ENCODE measurements at regions not wholly inside any gene's neighbourhood (a gene's known extent, or its start where the extent isn't known, plus 50 kb on each side); places are given as distances from the start of the nearest gene placed in this dataset.
"Not testable (repeated sequence)": the region's sequence is repeated elsewhere in the genome, so short reads cannot be mapped to it uniquely, and the experiment has no call there.

DNA sequence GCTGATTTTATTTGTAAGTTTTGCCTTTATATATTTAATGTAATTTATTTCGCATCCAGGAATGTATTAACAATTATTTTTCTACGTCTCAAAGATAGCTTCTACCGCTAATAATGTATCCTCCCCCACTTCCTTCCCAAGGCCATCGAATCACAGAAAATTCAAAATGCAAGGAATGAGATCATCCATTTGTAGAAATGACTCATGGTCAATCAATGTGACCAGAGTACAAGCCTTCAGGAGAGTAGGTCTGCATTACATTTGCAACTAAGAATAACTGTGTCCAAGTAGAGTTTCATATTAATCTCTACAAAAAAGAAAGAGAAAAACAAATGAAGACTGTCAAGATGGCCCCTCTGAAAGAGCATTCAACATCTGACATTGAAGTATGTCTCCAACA is 205.9 kb upstream of the PHF14 start:
- H3K4me1 ChIP-seq: no peaks in the 10 kb centered on the region
- H3K4me3 ChIP-seq: no peak overlapping the region
- intact Hi-C loops (cut with DNase I; ENCODE audit: low total_unique reads): no loop called here
- no peak for TF ChIP-seq POLR2A (IDR thresholded peaks at IDR 0.05)
- no peak for TF ChIP-seq POLR2AphosphoS5 (IDR thresholded peaks at IDR 0.05)
- TF ChIP-seq, protein P1, sequence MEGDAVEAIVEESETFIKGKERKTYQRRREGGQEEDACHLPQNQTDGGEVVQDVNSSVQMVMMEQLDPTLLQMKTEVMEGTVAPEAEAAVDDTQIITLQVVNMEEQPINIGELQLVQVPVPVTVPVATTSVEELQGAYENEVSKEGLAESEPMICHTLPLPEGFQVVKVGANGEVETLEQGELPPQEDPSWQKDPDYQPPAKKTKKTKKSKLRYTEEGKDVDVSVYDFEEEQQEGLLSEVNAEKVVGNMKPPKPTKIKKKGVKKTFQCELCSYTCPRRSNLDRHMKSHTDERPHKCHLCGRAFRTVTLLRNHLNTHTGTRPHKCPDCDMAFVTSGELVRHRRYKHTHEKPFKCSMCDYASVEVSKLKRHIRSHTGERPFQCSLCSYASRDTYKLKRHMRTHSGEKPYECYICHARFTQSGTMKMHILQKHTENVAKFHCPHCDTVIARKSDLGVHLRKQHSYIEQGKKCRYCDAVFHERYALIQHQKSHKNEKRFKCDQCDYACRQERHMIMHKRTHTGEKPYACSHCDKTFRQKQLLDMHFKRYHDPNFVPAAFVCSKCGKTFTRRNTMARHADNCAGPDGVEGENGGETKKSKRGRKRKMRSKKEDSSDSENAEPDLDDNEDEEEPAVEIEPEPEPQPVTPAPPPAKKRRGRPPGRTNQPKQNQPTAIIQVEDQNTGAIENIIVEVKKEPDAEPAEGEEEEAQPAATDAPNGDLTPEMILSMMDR (IDR thresholded peaks at IDR 0.05): no peak
- H3K36me3 ChIP-seq: no peaks in the 10 kb centered on the region
- no peaks in the 10 kb centered on the region for H3K27me3 ChIP-seq
- no peak overlapping the region for H3K27ac ChIP-seq
- no peak for DNase-seq (ENCODE audit: low spot score in 2 of 2)
- H3K9me3 ChIP-seq: no peaks in the 10 kb centered on the region

DNA sequence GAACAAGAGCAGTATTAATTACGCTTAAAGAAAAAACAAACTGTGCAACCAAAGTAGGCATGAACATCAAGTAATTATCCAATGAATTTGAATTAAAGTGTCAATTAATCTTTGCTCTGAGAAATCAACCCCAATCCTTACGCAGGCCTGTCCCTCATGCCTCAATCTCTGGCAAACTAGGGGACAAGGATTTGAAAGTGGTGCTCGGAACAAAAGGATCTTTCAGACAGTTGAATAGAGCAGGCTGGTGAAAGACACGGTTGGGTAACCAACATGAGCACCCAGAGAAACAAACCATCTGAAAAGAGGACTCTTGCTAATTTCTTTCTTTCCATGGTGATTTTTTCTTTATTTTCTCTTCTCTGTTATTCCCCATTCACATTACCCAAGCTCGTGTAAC is 203.5 kb upstream of the PHF14 start:
- no peak for DNase-seq (ENCODE audit: low spot score in 2 of 2)
- Histone ChIP-seq H3K4me3 (no peak overlapping the region), H3K9me3 (no peaks in the 10 kb centered on the region), H3K4me1 (no peaks in the 10 kb centered on the region), H3K27me3 (no peaks in the 10 kb centered on the region), H3K27ac (no peak overlapping the region), H3K36me3 (no peaks in the 10 kb centered on the region)
- intact Hi-C loops (cut with DNase I; ENCODE audit: low total_unique reads): no loop called here
- TF ChIP-seq, protein P1 (IDR thresholded peaks at IDR 0.05): no peak
- no peak for TF ChIP-seq POLR2A (IDR thresholded peaks at IDR 0.05)
- TF ChIP-seq POLR2AphosphoS5 (IDR thresholded peaks at IDR 0.05): no peak

- Histone ChIP-seq H3K27ac (no peak overlapping the region), H3K4me3 (no peak overlapping the region), H3K4me1 (no peaks in the 10 kb centered on the region), H3K36me3 (no peaks in the 10 kb centered on the region), H3K27me3 (no peaks in the 10 kb centered on the region), H3K9me3 (no peaks in the 10 kb centered on the region)
- no peak for DNase-seq (ENCODE audit: low spot score in 2 of 2)
- TF ChIP-seq POLR2AphosphoS5 (IDR thresholded peaks at IDR 0.05): no peak
- TF ChIP-seq, protein P1 (IDR thresholded peaks at IDR 0.05): no peak
- no peak for TF ChIP-seq POLR2A (IDR thresholded peaks at IDR 0.05)
- intact Hi-C loops (cut with DNase I; ENCODE audit: low total_unique reads): no loop called here
These were observed 200.2 kb upstream of the PHF14 start for GRCh38 chr7:10773430-10773829.

- Histone ChIP-seq H3K4me3 (no peak overlapping the region), H3K9me3 (peaks cover 0 to 10% of the 10 kb centered on the region in 2 donors), H3K36me3 (no peaks in the 10 kb centered on the region), H3K4me1 (no peaks in the 10 kb centered on the region), H3K27me3 (no peaks in the 10 kb centered on the region), H3K27ac (no peak overlapping the region)
- TF ChIP-seq POLR2AphosphoS5 (IDR thresholded peaks at IDR 0.05): no peak
- TF ChIP-seq, protein P1 (IDR thresholded peaks at IDR 0.05): no peak
- no peak for TF ChIP-seq POLR2A (IDR thresholded peaks at IDR 0.05)
- intact Hi-C loops (cut with DNase I; ENCODE audit: low total_unique reads): no loop called here
- DNase-seq (ENCODE audit: low spot score in 2 of 2): no peak
These were observed 193.9 kb upstream of the PHF14 start for GRCh38 chr7:10779465-10780399.

DNA sequence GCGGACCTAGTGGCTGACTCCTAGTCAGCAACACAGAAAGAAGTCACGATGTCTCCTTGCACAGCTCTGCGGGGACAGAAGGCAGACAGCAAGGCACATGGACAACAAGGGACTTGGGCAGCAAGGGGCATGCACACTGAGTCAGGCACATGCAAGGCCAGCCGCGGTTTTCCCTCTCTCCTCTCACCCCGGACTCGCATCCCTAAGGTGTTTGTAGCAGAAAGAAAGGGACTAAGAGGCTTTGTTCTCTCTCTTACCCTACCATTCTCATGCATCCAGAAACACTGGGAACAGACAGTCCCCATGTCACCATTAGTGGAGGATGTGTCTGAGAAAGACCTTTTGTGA is 193.3 kb upstream of the PHF14 start:
- intact Hi-C loops (cut with DNase I; ENCODE audit: low total_unique reads): no loop called here
- peaks cover 0 to 10% of the 10 kb centered on the region in 2 donors for H3K9me3 ChIP-seq
- H3K36me3 ChIP-seq: no peaks in the 10 kb centered on the region
- no peaks in the 10 kb centered on the region for H3K27me3 ChIP-seq
- no peaks in the 10 kb centered on the region for H3K4me1 ChIP-seq
- DNase-seq (ENCODE audit: low spot score in 2 of 2): no peak
- no peak overlapping the region for H3K4me3 ChIP-seq
- no peak overlapping the region for H3K27ac ChIP-seq
- TF ChIP-seq, protein P1 (IDR thresholded peaks at IDR 0.05): no peak
- TF ChIP-seq POLR2A (IDR thresholded peaks at IDR 0.05) (no peak), POLR2AphosphoS5 (IDR thresholded peaks at IDR 0.05) (no peak)

- H3K9me3 ChIP-seq; H3K27ac ChIP-seq; DNase-seq (ENCODE audit: low spot score in 2 of 2); H3K27me3 ChIP-seq; intact Hi-C loops (cut with DNase I; ENCODE audit: low total_unique reads); H3K4me1 ChIP-seq; H3K4me3 ChIP-seq; H3K36me3 ChIP-seq: not testable (repeated sequence)
These were observed 186.7 kb upstream of the PHF14 start for GRCh38 chr7:10786976-10787375.
